OCI-LY1 (cell line): ENCODE measurements at regions not wholly inside any gene's neighbourhood (a gene's known extent, or its start where the extent isn't known, plus 50 kb on each side); places are given as distances from the start of the nearest gene placed in this dataset.

Source experiments
- H2AFZ ChIP-seq: fragments of 200-600 bp; sonication (generic), shearing (Covaris generic); 2 replicates; pipeline ENCODE4 v1.6.0; 2014; ENCODE audit warnings: antibody characterized with exemption, mild to moderate bottlenecking, low read length
- H3F3A ChIP-seq: fragments of 200-600 bp; sonication (generic), shearing (Covaris generic); 2 replicates; pipeline ENCODE4 v1.6.0; 2014; ENCODE audit warnings: mild to moderate bottlenecking, antibody characterized with exemption, low read length, moderate library complexity; ENCODE audit not compliant: insufficient read depth
- H3K27ac ChIP-seq: fragments of 200-600 bp; sonication (generic); 2 replicates; pipeline ENCODE4 v1.5.1; 2014; ENCODE audit warnings: low read length, mixed run types, mild to moderate bottlenecking, low read depth; ENCODE audit not compliant: poor library complexity, severe bottlenecking
- H3K27me3 ChIP-seq: fragments of 200-600 bp; sonication (generic); 2 replicates; pipeline ENCODE4 v1.6.0; 2014; ENCODE audit warnings: antibody characterized with exemption, mild to moderate bottlenecking, low read length, moderate library complexity; ENCODE audit not compliant: insufficient read depth
- H3K36me3 ChIP-seq: fragments of 200-600 bp; sonication (generic); 2 replicates; pipeline ENCODE4 v1.6.1; 2014; ENCODE audit warnings: mild to moderate bottlenecking, antibody characterized with exemption, low read length, moderate library complexity, mixed read lengths; ENCODE audit not compliant: insufficient read depth
- H3K4me1 ChIP-seq: fragments of 200-600 bp; sonication (generic); 2 replicates; pipeline ENCODE4 v1.5.1; 2014; ENCODE audit warnings: mild to moderate bottlenecking, low read length, moderate library complexity; ENCODE audit not compliant: insufficient read depth, severe bottlenecking
- H3K4me2 ChIP-seq: fragments of 200-600 bp; sonication (generic), shearing (Covaris generic); 2 replicates; pipeline ENCODE4 v1.6.1; 2014; ENCODE audit warnings: low read length
- H3K4me3 ChIP-seq: fragments of 200-600 bp; sonication (generic); 2 replicates; pipeline ENCODE4 v1.5.1; 2014; ENCODE audit warnings: low read length, low read depth, mild to moderate bottlenecking, mixed read lengths; ENCODE audit not compliant: poor library complexity, severe bottlenecking
- H3K79me2 ChIP-seq: fragments of 200-600 bp; shearing (Covaris generic); 2 replicates; pipeline ENCODE4 v1.6.1; 2016; ENCODE audit warnings: mixed run types, low read length, mixed read lengths; ENCODE audit not compliant: insufficient read depth
- H3K9ac ChIP-seq: fragments of 200-600 bp; sonication (generic), shearing (Covaris generic); 2 replicates; pipeline ENCODE4 v1.6.1; 2014; ENCODE audit warnings: mild to moderate bottlenecking, low read length, mixed read lengths
- H3K9me2 ChIP-seq: fragments of 200-600 bp; sonication (generic), shearing (Covaris generic); 2 replicates; pipeline ENCODE4 v1.6.1; 2014; ENCODE audit warnings: low read depth, mild to moderate bottlenecking, low read length, mixed read lengths
- H3K9me3 ChIP-seq: fragments of 200-600 bp; shearing (Covaris generic); 2 replicates; pipeline ENCODE4 v1.6.1; 2014; ENCODE audit warnings: low read length, mixed read lengths
- H4K20me1 ChIP-seq: fragments of 200-600 bp; sonication (generic), shearing (Covaris generic); 2 replicates; pipeline ENCODE4 v1.6.0; 2016; ENCODE audit warnings: mild to moderate bottlenecking, low read length; ENCODE audit not compliant: insufficient read depth
- EZH2 ChIP-seq: fragments of 200-600 bp; sonication (generic), shearing (Covaris generic); IDR thresholded peaks from 2 replicates; pipeline ENCODE4 v1.8.0; 2017; ENCODE audit warnings: borderline replicate concordance, mixed run types, mild to moderate bottlenecking, antibody characterized with exemption, low read length, moderate library complexity, mixed read lengths
- TF ChIP-seq, protein P1 (sequence below): fragments of 200-600 bp; sonication (generic), shearing (Covaris generic); IDR thresholded peaks from 2 replicates; pipeline ENCODE4 v1.5.1; 2017; ENCODE audit warnings: mild to moderate bottlenecking, antibody characterized with exemption, low read length, moderate library complexity, mixed read lengths

- H2AFZ ChIP-seq = no peak overlapping the region
- H3K79me2 ChIP-seq = no peaks in the 10 kb centered on the region
- H3K9ac ChIP-seq = no peak overlapping the region
- no peaks in the 10 kb centered on the region for H3K9me3 ChIP-seq
- no peaks in the 10 kb centered on the region for H3K36me3 ChIP-seq
- no peaks in the 10 kb centered on the region for H3K4me1 ChIP-seq
- no peak overlapping the region for H3K4me3 ChIP-seq
- no peaks in the 10 kb centered on the region for H3K27me3 ChIP-seq
- TF ChIP-seq, protein P1, sequence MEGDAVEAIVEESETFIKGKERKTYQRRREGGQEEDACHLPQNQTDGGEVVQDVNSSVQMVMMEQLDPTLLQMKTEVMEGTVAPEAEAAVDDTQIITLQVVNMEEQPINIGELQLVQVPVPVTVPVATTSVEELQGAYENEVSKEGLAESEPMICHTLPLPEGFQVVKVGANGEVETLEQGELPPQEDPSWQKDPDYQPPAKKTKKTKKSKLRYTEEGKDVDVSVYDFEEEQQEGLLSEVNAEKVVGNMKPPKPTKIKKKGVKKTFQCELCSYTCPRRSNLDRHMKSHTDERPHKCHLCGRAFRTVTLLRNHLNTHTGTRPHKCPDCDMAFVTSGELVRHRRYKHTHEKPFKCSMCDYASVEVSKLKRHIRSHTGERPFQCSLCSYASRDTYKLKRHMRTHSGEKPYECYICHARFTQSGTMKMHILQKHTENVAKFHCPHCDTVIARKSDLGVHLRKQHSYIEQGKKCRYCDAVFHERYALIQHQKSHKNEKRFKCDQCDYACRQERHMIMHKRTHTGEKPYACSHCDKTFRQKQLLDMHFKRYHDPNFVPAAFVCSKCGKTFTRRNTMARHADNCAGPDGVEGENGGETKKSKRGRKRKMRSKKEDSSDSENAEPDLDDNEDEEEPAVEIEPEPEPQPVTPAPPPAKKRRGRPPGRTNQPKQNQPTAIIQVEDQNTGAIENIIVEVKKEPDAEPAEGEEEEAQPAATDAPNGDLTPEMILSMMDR = no peak
- TF ChIP-seq EZH2 = no peak
- no peaks in the 10 kb centered on the region for H3F3A ChIP-seq
- H3K9me2 ChIP-seq = no peaks in the 10 kb centered on the region
- no peak overlapping the region for H3K4me2 ChIP-seq
- H3K27ac ChIP-seq = no peak overlapping the region
- H4K20me1 ChIP-seq = no peaks in the 10 kb centered on the region
Observed at GRCh38 chr12:65653946-65654629, 170.2 kb upstream of the HMGA2 start.

GRCh38 chr12:65655074-65655493, 169.2 kb upstream of the HMGA2 start:
- H3K9me3 ChIP-seq = no peaks in the 10 kb centered on the region
- H3F3A ChIP-seq = no peaks in the 10 kb centered on the region
- no peaks in the 10 kb centered on the region for H3K36me3 ChIP-seq
- H3K9ac ChIP-seq = no peak overlapping the region
- H3K27me3 ChIP-seq = no peaks in the 10 kb centered on the region
- no peak overlapping the region for H3K4me3 ChIP-seq
- H3K4me2 ChIP-seq = no peak overlapping the region
- no peaks in the 10 kb centered on the region for H3K9me2 ChIP-seq
- H3K27ac ChIP-seq = no peak overlapping the region
- H2AFZ ChIP-seq = no peak overlapping the region
- no peaks in the 10 kb centered on the region for H4K20me1 ChIP-seq
- no peaks in the 10 kb centered on the region for H3K4me1 ChIP-seq
- TF ChIP-seq EZH2 = no peak
- TF ChIP-seq, protein P1 = no peak
- H3K79me2 ChIP-seq = no peaks in the 10 kb centered on the region

DNA sequence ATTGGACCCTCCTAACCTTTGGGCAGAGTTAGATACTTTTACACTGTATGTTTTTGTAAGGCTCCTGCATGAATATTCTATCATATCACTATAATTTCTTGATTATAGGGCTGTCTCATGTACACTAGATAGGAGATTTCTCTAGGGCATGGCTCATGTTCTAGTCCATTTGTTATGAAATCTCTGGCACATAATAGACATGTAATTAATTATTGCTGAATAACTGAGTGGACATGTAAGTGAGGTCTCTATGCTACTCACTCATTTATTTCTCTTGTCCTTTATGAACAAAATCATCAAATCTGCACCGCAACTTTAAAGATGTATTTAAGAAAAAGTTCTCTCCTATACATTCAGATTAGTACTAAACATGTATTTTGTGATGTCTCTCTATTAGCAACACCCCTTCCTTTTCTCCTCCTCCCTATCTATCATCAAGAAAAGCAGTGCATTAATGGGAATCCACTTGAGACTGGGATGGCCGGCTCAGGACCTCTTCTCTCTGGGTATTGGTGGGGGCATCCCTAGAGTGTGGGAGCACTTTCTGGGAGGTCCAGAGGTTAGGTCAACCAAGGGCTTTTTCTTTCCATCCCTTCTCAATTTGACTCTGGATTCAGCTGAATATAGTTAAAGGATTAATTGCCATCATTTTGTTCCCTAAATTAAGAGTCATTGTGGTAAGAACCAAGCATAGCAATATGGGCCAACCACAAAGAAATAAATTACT, 168.0 kb upstream of the HMGA2 start:
- no peak overlapping the region for H3K9ac ChIP-seq
- no peak overlapping the region for H3K27ac ChIP-seq
- H2AFZ ChIP-seq = no peak overlapping the region
- H3K79me2 ChIP-seq = no peaks in the 10 kb centered on the region
- no peaks in the 10 kb centered on the region for H3F3A ChIP-seq
- no peaks in the 10 kb centered on the region for H3K27me3 ChIP-seq
- no peaks in the 10 kb centered on the region for H4K20me1 ChIP-seq
- no peaks in the 10 kb centered on the region for H3K9me3 ChIP-seq
- no peaks in the 10 kb centered on the region for H3K9me2 ChIP-seq
- no peak overlapping the region for H3K4me2 ChIP-seq
- H3K36me3 ChIP-seq = no peaks in the 10 kb centered on the region
- no peak overlapping the region for H3K4me3 ChIP-seq
- no peaks in the 10 kb centered on the region for H3K4me1 ChIP-seq
- TF ChIP-seq, protein P1 = no peak
- no peak for TF ChIP-seq EZH2
